Germinal center (tissue), 1 donor: ENCODE measurements at regions not wholly inside any gene's neighbourhood (a gene's known extent, or its start where the extent isn't known, plus 50 kb on each side); places are given as distances from the start of the nearest gene placed in this dataset.

Source experiments
- DNase-seq: peaks from one replicate; pipeline ENCODE4 v3.0.0; 2012; ENCODE audit warnings: mixed read lengths, low spot score

DNA sequence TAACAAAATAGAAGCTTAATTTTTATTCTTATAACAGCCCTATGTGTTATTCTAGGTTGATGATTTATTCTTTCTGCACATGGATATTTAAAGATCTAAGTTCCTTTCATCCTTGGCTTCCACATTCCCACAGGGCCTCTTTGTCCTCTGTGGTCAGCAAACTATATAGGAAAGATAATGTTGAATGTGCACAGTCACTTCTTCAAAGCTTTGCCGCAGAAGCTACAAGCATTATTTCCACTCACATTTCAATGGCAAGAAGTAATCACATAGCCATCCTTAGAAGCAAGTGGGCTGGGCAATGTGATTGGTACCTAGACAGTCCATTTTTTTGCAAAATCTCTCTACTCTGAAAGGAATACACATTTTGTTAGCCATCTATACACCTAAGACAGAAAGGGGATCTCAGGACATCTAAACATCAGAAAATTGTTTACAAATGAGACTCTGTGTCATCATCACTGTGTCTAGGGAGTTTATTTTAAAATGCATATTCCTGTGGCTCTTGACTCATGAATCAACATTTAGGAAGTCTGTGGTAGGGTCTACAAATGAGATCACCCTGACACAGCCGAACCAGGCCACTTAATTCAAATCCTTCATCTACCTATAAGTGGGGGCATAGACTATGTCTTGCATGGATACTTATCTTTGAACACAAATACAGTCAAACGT lies 1060.5 kb downstream of the XPNPEP1 start:
- DNase-seq, result no peak

DNA sequence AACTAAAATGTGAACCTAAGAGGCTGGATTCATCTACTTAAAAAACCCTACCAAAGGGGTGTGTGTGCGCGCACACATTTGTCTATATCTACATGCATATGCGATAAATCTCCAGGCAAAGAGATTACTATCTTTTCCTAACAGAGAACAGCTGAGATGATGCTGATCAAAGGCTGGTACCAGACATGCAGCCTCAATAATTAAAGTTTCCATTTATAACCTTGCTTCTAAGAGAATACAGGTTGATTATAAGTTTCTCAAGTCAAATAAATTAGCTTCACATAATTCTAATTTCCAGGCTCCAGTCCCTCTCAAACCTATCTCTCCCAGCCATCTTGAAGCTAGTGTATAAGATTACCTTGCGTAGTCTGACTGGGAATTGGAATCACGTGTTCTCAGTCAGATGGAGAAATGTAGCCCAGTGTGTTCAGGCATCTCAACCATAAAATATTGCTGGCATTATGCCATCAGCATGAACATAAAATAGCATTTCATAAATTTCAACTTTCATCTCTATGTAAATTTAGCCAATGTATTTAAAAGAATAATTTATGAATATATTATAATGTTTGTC lies 1062.0 kb downstream of the XPNPEP1 start:
- DNase-seq, result no peak

- DNase-seq, result no peak
Measured at GRCh38 chr10:108852211-108852610, 1071.1 kb downstream of the XPNPEP1 start.

GRCh38 chr10:108850138-108850854 lies 1073.0 kb downstream of the XPNPEP1 start:
- peak; percentile 5 for DNase-seq

- no peak for DNase-seq
Measured at GRCh38 chr10:108849688-108850087, 1073.6 kb downstream of the XPNPEP1 start.

DNA sequence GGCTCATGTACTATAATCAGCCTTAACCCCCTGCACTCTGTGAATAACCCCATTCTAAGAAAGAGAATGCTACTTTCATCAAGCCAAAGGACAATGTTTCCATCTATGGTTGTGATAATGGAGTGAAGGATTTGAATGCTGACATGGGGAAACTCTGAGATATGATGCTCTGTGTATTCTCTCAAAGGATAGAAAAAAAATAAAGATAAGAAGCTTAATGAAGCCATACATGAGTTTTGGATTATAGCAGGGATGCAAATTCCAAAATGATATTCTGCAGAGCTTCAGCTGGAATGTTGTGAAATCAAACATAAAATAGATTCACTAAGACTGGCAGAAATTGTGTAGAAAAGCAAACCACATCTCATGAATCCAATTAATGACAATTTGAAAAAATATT lies 1074.1 kb downstream of the XPNPEP1 start:
- DNase-seq, result no peak

- DNase-seq, result no peak
Measured at GRCh38 chr10:108848046-108848445, 1075.3 kb downstream of the XPNPEP1 start.

- DNase-seq, result no peak
Measured at GRCh38 chr10:108840944-108841343, 1082.4 kb downstream of the XPNPEP1 start.

- no peak for DNase-seq
Measured at GRCh38 chr10:108836362-108836761, 1086.9 kb downstream of the XPNPEP1 start.

- no peak for DNase-seq
Measured at GRCh38 chr10:108822026-108822425, 1101.3 kb downstream of the XPNPEP1 start.

DNA sequence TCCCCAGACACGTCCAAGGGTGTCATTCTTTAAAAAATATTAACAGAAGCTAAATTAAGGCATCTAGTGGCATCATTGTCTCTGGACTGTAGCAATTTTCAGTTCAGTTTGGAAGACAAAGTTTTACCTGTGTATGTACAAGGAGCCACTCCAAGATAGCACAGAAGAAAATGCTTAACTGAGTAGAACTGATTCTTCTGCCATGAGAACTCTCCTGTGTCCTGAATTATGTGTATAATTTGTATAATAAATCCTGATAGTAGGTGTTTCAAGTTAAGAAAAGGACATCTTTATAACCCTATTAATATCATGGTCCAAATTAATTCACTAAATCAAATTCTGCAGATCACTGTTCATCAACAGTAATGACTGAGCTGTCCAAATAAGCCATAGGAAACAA lies 1104.0 kb downstream of the XPNPEP1 start:
- DNase-seq, result no peak

DNA sequence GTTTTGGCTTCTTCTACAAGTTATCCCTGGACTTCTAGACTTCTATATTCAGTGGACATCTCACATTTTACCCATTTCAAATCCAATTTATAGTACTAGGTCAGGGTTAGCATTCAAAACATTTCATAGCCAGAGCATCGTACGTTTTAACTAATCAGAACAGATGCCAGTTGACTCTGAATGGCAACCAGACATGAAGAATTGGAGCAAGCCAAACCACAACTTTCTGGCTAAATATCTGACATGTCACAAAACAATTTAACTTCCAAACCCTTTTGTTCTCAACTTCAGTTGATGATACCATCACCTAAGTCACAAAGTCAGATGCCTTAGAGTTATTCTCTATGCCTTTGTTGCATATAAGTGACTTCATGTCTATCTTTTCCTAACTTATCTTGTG lies 1105.7 kb downstream of the XPNPEP1 start:
- DNase-seq, result no peak

DNA sequence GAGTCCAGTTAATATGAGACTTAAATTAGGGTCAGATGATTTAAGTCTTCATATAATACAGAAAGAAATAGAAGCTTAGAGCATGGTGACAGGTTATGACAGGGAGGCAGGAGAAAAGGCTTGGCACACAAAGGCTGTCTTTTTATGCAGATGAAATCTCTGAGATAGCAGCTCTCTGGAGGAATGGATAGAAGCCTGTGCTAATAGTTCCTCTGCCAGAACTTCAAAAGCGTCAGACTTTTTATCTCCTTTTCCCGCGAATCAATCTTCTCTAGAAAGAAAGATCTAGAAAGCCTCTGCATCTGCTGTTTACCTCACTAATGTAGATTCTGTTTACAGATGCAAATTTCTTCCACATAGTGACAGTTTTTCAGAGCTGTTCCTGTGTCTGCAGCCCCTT lies 1106.2 kb downstream of the XPNPEP1 start:
- no peak for DNase-seq

DNA sequence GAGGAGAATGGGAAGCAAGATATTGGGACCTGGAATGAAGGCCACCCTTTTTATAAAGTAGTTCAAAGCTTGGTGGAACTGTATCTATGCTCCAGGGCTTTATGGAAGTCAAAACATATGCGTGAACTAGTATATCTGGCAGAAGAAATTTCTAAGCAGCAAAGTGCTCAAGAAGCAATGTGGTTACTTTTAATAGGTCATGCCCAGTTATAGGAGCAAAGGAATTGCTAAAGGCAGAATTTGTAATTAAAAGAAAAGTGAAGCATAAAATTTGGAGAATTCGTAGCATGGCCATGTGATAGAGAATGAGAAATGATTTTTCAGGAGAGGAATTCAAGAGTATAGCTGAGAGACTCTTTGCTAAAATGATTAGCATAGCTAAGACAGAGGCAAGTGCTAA lies 1110.4 kb downstream of the XPNPEP1 start:
- no peak for DNase-seq

- DNase-seq, result no peak
Measured at GRCh38 chr10:108812296-108812695, 1111.0 kb downstream of the XPNPEP1 start.

- no peak for DNase-seq
Measured at GRCh38 chr10:108808228-108808627, 1115.1 kb downstream of the XPNPEP1 start.

DNA sequence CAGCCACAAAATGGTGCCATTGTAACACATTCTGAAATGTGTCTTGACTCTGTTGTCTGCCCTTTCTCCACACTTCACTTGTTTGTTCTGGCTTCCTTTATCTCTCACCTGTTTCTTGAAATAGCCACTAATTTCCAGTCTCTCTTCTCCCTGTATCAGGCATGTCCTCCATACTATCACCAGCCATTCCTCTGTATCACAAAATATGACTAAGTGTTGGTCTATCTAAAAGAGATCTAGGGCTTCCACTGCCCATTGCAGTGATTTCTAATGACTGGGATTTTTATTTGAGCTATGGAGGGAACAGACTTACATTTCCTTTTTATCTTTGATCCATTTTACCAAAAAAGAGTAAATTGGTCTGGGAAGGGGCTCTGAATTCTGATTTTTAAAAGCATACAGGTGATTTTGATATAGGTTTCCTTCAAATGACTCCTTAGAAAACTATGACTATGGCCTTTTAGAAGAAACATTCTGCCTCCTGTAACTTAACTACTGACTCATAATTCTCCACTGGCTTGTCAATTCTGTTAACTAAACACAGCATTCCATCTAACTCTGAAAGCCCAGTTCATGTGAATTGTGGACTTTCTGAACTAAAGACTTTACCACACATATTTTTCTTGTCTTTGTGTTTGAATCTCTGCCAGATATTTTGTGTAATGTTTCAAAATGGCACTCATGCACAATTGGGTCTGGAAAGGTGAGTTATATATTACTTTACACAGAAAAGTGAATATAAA lies 1121.4 kb downstream of the XPNPEP1 start:
- DNase-seq, result no peak

GRCh38 chr10:108801220-108801619 lies 1122.1 kb downstream of the XPNPEP1 start:
- DNase-seq, result no peak

GRCh38 chr10:108797573-108797972 lies 1125.7 kb downstream of the XPNPEP1 start:
- DNase-seq, result no peak

- no peak for DNase-seq
Measured at GRCh38 chr10:108791794-108792474, 1131.4 kb downstream of the XPNPEP1 start.

DNA sequence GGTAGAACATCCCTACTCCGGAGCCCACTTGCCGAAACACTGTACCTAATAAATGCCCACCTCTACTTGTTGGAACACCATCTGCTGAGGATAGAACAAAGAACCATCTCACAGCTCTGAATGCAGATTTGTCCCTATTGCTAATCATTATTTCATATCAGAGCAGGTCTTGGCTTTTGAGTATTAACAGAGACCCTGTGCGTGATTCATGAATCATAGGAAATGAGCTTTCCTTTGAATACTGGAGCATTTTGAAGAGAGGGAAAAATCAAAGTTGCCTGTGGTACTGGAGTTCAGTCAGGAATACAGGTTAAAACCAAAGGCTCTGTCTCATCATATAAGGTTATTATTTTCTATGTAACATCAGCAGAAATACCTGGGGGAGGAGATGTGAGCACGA lies 1132.3 kb downstream of the XPNPEP1 start:
- DNase-seq, result no peak

DNA sequence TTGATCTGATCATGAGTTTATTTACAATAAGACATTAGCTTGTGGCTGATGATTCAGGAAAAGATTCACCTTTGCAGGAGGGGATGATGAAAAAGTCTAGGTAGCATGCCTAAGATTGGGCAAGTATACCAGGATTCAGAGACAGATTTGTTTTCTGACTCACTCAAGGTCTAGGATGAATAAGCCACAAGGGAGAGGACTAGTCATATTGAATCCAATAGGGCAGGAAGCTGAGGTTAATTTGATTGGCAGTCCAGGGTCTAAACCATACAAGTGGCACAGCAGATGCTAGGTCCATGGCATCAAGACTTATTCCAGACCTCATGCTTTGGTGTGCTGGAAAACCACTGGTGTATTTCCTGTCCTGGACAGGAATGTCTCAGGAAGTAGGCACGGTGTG lies 1133.4 kb downstream of the XPNPEP1 start:
- no peak for DNase-seq
